ENCODE measurements at regions not wholly inside any gene's neighbourhood (a gene's known extent, or its start where the extent isn't known, plus 50 kb on each side); places are given as distances from the start of the nearest gene placed in this dataset.
"Not testable (repeated sequence)": the region's sequence is repeated elsewhere in the genome, so short reads cannot be mapped to it uniquely, and the experiment has no call there.

DNA sequence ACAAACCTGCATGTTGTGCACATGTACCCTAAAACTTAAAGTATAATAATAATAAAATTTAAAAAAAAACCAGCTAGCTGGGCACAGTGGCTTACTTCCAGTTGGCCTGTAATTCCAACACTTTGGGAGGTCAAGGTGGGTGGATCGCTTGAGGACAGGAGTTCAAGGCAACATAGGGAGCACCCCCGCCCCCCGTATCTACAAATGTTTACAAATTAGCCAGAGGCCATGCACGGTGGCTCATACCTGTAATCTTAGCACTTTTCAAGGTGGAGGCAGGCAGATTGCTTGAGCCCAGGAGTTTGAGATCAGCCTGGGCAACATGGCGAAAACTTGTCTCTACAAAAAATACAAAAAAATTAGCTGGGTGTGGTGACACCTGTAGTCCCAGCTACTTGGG is 58.3 kb upstream of the NXT1 start:
- not testable (repeated sequence) for TF ChIP-seq YY1 (IDR thresholded peaks at IDR 0.05; ENCODE audit: insufficient read depth, insufficient read length); ZNF274 (IDR thresholded peaks at IDR 0.05; ENCODE audit: low read depth, low read length); SUZ12 (IDR thresholded peaks at IDR 0.05; ENCODE audit: extremely low read depth, insufficient read depth, insufficient read length)
